Hematopoietic multipotent progenitor cell (in vitro differentiated cells): ENCODE measurements at regions not wholly inside any gene's neighbourhood (a gene's known extent, or its start where the extent isn't known, plus 50 kb on each side); places are given as distances from the start of the nearest gene placed in this dataset.
A peak's percentile ranks its signal among the peaks of the same experiment; 100 is the strongest.
"Not testable (repeated sequence)": the region's sequence is repeated elsewhere in the genome, so short reads cannot be mapped to it uniquely, and the experiment has no call there.

ENCODE experiments used
- DNase-seq, 3 donors: peaks; one replicate each; pipeline ENCODE4 v3.0.0-alpha.2; 2011 to 2015; ENCODE audit warnings: low read depth in 2 of 3, low spot score in 2 of 3

- DNase-seq, result no peak
These were observed 837.7 kb downstream of the REEP3 start for GRCh38 chr10:64358907-64359306.

GRCh38 chr10:64360240-64360639, 839.0 kb downstream of the REEP3 start:
- DNase-seq, result not testable (repeated sequence)

GRCh38 chr10:64363687-64364086, 842.5 kb downstream of the REEP3 start:
- peak in 1 of 3 donors; percentile 14 for DNase-seq

GRCh38 chr10:64365663-64366062, 844.5 kb downstream of the REEP3 start:
- no peak for DNase-seq

- no peak for DNase-seq
These were observed 847.1 kb downstream of the REEP3 start for GRCh38 chr10:64368298-64368697.

GRCh38 chr10:64369885-64370773, 848.9 kb downstream of the REEP3 start:
- DNase-seq, result no peak

- no peak for DNase-seq
These were observed 853.1 kb downstream of the REEP3 start for GRCh38 chr10:64374346-64374745.

- DNase-seq, result no peak
These were observed 855.0 kb downstream of the REEP3 start for GRCh38 chr10:64376167-64376566.

GRCh38 chr10:64379898-64380297, 858.7 kb downstream of the REEP3 start:
- DNase-seq, result no peak

GRCh38 chr10:64385355-64385754, 864.2 kb downstream of the REEP3 start:
- no peak for DNase-seq

GRCh38 chr10:64394744-64395143, 873.5 kb downstream of the REEP3 start:
- DNase-seq, result no peak

- no peak for DNase-seq
These were observed 875.0 kb downstream of the REEP3 start for GRCh38 chr10:64396105-64396708.

GRCh38 chr10:64397125-64397524, 875.9 kb downstream of the REEP3 start:
- no peak for DNase-seq

GRCh38 chr10:64408391-64409183, 887.4 kb downstream of the REEP3 start:
- DNase-seq, result no peak

GRCh38 chr10:64409349-64409748, 888.1 kb downstream of the REEP3 start:
- no peak for DNase-seq

GRCh38 chr10:64416011-64416410, 894.8 kb downstream of the REEP3 start:
- no peak for DNase-seq

- DNase-seq, result no peak
These were observed 898.3 kb downstream of the REEP3 start for GRCh38 chr10:64419461-64419860.

GRCh38 chr10:64426745-64427144, 905.5 kb downstream of the REEP3 start:
- DNase-seq, result no peak

GRCh38 chr10:64430690-64431323, 909.6 kb downstream of the REEP3 start:
- peak in 2 of 3 donors; percentile 37 to 56 for DNase-seq

GRCh38 chr10:64441872-64442271, 920.7 kb downstream of the REEP3 start:
- not testable (repeated sequence) for DNase-seq

- no peak for DNase-seq
These were observed 923.0 kb downstream of the REEP3 start for GRCh38 chr10:64444163-64444562.
